ENCODE measurements at regions not wholly inside any gene's neighbourhood (a gene's known extent, or its start where the extent isn't known, plus 50 kb on each side); places are given as distances from the start of the nearest gene placed in this dataset.

- TF ChIP-seq CTCF (IDR thresholded peaks at IDR 0.05) (no peak), EZH2phosphoT487 (IDR thresholded peaks at IDR 0.05) (no peak)
Observed at GRCh38 chr2:111698089-111698488, 185.9 kb downstream of the ANAPC1 start.

Measured in neural progenitor cell (in vitro differentiated cells).